Loucy (cell line): ENCODE measurements at regions not wholly inside any gene's neighbourhood (a gene's known extent, or its start where the extent isn't known, plus 50 kb on each side); places are given as distances from the start of the nearest gene placed in this dataset.

Experiments
- CTCF ChIP-seq: fragments of 200-600 bp; sonication (generic); conservative IDR thresholded peaks from 2 replicates; pipeline ENCODE4 v1.5.1; 2014; ENCODE audit warnings: mild to moderate bottlenecking, antibody characterized with exemption, low read length
- EZH2phosphoT487 ChIP-seq: fragments of 200-600 bp; IDR thresholded peaks from 2 replicates; pipeline ENCODE4 v1.6.1; 2018; ENCODE audit warnings: antibody characterized with exemption, mild to moderate bottlenecking, moderate library complexity, borderline replicate concordance

DNA sequence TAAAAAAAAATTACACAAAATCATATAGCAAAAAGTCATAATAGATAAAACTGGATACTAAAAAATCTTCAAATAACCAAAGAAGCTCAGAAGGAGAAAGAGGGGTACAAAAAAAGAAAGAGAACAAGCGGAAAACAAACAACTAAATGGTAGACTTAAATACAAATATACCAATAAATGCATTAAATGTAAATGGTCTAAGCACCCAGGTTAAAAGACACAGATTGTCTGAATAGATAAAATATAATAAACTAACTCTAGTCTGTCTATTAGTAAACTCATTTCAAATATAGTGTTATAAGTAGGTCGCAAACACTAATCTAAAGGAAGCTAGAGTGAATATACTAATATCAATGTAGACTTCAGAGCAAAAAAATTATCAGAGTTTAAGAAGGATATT lies 357.4 kb downstream of the METTL4 start:
- TF ChIP-seq CTCF (no peak), EZH2phosphoT487 (no peak)
